ENCODE measurements at regions not wholly inside any gene's neighbourhood (a gene's known extent, or its start where the extent isn't known, plus 50 kb on each side); places are given as distances from the start of the nearest gene placed in this dataset.

DNA sequence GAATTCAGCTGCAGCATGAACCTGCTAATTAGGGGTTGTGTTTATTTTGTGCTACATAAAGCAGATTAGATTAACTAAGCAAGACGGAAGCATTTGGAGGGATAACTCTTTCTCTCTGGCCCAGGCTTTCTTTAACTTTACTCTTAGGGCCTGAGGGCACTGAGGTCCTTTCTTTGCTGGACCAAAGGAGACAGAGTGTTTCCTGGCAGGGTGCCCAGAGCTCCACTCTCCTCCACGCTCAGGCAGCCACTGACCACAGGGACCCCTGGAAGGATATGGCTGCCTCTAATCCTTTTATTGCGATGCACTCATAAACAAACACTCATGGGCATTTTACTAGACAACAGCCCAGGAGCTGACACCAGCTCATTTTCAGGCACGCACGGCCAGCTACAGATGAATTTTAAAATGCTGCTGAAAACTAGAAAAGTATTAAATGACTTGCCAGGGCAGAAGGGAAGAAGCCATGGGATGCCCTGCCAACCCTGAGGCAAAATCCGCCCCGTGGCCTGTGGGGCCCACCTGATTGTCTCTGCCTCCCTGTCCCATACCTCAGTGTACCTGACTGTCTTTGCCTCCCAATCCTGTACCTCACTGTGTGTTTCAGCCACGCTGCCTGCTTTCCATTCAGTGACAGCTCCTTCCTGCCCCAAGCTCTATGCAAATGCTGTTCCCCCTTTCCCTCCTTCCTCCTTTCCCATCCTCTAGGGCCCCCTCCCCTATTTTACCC lies 192.6 kb upstream of the NAV2 start:
- no peak for DNase-seq (ENCODE audit: low read depth in 2 of 2)

- DNase-seq (ENCODE audit: low read depth in 2 of 2): no peak
Observed at GRCh38 chr11:19519353-19519752, 193.3 kb upstream of the NAV2 start.

DNA sequence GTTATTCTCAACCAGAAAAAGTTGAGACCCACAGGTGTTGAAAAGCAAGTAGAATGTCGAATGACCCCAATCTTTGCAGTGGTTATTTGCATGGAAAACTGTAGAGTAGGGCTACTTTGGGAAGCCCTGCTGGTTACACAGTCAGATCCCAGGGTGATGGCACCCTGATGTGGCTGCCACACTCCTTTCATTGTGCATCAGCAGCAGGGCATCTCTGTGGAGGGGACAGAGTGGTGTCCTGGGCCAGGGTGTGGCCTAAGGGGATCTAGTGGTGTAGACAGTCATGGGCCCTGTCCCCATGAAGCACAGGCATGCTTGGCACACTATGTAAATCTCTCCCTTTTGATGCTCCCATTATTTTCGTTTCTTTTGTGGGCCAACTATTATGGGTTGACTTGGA lies 199.4 kb upstream of the NAV2 start:
- DNase-seq (ENCODE audit: low read depth in 2 of 2): no peak

- no peak for DNase-seq (ENCODE audit: low read depth in 2 of 2)
Observed at GRCh38 chr11:19512618-19513017, 200.0 kb upstream of the NAV2 start.

DNA sequence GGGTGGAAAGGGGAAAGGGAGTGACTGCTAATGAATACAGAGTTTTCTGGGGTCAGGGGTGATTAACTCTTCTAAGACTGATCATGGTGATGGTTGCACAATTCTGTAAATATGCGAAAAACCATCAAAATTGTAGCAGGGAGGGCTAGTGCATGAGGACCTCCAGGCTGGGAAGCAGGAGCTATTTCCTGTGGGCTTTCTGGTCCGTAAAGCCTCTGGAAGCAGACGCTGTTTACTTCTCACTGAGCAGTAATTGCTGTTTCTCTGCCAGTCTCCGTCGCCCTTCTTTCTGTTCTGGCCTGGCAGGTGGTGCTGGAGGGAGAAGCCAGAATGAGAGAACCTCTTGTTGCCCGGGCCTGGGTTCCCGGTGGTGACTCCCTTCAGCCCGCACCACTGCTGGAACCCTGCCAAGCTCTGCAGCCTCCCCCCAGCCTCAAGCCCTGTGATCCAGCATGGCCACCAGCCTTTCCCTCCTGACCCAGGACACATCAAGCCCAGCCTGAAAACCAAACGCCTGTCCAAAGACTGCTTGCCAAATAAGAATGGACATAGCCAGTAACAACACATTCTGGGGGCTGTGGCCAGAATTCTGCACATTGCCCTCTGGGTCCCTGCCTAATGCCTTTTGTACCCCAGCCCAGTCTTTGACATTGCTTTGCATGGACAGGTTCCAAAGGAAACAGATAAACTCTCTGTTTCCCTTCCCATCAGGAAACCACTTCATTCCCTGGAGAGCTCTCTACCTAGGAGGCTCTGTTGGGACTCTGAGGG lies 201.0 kb upstream of the NAV2 start:
- no peak for DNase-seq (ENCODE audit: low read depth in 2 of 2)

GRCh38 chr11:19511066-19511412 lies 201.6 kb upstream of the NAV2 start:
- DNase-seq (ENCODE audit: low read depth in 2 of 2): no peak

DNA sequence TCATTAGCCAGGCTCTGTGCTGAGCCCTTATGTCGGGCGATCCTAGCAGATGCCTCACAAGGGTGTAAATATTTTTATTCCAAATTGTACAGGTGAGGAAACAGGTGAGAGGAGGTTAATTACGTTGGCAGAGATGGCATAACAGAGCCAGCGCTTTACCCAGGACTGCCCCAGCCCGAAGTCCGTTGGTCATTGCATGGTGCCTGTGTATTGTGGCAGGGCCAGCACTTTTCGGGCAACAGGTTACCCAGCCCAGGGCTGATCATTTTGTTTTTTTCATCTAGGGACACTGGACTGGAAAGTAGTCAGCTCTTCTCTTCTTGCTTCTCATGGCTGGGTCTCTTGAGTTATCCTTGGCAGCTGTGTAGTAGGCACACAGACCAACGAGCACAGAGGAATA lies 202.2 kb upstream of the NAV2 start:
- DNase-seq (ENCODE audit: low read depth in 2 of 2): no peak

DNA sequence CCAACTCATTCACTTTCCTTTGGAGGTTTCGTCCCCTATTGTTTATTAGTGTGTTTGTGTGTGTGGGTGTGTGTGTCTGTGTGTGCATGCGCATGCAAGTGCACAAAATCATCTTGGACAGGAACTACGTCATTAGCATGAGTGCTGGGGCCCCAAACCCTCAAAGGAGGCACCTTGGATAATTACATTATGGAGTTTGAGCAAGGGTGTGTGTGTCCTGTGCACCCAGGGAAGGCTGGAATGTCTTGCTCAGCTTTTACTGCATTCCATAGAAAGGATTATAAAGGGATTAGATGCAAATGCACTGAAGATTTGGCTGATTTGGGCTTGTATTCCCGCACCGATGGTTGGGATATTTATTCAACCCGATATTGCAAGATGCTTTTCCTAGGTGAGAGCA lies 203.4 kb upstream of the NAV2 start:
- DNase-seq (ENCODE audit: low read depth in 2 of 2): no peak

GRCh38 chr11:19508165-19508564 lies 204.5 kb upstream of the NAV2 start:
- no peak for DNase-seq (ENCODE audit: low read depth in 2 of 2)

DNA sequence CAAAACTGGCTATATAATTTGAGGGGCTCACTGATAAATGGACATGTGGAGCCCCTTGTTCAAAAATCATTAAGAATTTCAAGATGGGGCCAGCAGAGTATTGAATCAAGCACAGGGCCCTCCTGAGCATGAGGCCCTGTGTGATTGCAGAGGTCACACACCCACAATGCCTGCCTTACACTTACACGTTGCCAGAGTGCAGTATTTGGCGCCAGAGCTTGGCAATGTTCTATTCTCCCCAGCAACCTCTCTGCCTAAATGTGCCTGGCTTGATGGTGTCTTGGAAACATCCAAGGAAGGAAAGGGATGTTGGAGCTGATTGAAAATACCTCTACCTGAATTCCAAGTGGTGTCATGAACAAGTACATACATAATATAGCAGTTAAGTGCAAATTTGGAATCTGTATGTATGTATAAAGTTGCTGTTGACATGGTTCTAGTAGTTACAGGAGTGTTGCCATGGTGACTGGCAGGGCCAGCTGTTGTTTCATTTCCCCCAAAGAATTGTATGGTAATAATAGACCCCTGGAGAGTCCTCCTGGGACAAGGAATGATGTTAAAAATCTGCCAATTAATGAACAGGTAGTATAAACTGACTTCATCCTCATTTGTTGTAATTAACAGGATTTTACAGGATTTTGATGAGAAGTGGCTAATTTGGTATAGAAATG lies 205.7 kb upstream of the NAV2 start:
- DNase-seq (ENCODE audit: low read depth in 2 of 2): no peak

GRCh38 chr11:19502691-19503253 lies 209.9 kb upstream of the NAV2 start:
- DNase-seq (ENCODE audit: low read depth in 2 of 2): no peak

- no peak for DNase-seq (ENCODE audit: low read depth in 2 of 2)
Observed at GRCh38 chr11:19501631-19502030, 211.0 kb upstream of the NAV2 start.

- DNase-seq (ENCODE audit: low read depth in 2 of 2): no peak
Observed at GRCh38 chr11:19499999-19500398, 212.6 kb upstream of the NAV2 start.

DNA sequence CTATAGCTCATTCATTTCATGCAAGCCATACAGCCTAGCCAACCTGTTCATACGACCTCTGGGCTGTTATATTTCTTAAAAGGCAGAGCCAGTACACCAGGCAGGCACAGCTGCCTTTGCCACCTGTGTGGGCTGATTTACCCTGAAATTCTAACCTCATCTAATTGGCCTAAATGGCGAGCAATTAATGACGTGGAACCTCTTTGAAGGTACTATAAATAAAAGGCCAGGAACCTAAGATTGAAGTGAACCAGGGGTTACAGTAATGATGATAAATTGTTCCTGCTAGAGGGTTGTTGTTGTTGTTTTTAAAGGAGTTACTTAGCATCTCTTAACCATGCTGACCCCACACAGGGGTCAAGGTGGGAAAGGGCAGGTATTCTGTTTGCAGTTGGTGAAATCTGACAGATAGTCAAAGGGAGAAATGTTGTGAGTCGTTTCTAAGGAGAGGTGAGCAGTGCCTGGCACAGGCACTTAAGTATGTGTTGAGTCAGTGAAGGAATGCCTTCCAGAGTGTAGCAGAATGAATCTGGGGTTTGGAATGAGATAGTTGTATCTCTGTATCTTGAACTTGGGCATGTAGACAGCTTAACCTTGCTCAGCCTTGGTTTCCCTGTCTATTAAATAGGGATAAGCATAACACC lies 213.5 kb upstream of the NAV2 start:
- no peak for DNase-seq (ENCODE audit: low read depth in 2 of 2)

GRCh38 chr11:19493446-19494213 lies 219.0 kb upstream of the NAV2 start:
- DNase-seq (ENCODE audit: low read depth in 2 of 2): no peak

GRCh38 chr11:19482319-19483100 lies 230.1 kb upstream of the NAV2 start:
- DNase-seq (ENCODE audit: low read depth in 2 of 2): no peak

DNA sequence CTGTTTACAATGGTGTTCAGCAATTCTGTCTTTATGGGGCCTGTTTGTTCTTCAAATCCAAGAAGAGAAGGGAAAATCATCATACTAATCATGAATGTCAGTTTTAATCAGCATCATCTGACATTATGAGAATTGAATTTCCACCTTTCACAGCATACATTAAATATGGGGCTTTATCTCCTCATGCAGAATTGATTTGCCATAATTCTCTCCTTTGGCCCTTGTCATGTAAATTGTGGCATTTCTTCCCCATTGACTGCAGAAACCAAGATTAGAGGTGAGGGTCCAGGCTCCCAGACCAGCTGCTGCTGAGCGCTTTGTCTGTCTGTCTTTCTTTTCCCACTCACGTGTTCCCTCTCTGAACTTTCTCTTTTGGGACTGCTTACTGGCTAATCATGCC lies 232.1 kb upstream of the NAV2 start:
- DNase-seq (ENCODE audit: low read depth in 2 of 2): no peak

DNA sequence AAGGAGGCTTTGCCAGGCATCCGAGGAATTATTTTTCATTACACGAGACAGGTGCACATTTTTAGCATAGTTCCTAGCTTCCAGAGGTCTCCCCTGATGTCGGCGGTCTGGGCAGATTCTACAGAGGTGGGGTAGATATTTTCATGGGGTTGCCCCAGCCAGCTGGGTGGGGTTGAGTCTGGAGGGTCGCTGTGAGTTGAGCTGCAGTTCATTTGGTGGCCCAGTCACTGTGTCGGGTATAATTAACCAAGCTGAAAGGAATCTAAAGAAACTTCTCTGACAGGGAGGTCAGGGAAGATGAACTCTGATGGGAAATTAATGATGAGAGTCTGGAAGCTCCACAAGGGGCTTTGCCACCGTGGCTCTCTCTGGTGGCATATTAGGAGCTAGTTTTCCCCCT lies 233.7 kb upstream of the NAV2 start:
- DNase-seq (ENCODE audit: low read depth in 2 of 2): no peak

DNA sequence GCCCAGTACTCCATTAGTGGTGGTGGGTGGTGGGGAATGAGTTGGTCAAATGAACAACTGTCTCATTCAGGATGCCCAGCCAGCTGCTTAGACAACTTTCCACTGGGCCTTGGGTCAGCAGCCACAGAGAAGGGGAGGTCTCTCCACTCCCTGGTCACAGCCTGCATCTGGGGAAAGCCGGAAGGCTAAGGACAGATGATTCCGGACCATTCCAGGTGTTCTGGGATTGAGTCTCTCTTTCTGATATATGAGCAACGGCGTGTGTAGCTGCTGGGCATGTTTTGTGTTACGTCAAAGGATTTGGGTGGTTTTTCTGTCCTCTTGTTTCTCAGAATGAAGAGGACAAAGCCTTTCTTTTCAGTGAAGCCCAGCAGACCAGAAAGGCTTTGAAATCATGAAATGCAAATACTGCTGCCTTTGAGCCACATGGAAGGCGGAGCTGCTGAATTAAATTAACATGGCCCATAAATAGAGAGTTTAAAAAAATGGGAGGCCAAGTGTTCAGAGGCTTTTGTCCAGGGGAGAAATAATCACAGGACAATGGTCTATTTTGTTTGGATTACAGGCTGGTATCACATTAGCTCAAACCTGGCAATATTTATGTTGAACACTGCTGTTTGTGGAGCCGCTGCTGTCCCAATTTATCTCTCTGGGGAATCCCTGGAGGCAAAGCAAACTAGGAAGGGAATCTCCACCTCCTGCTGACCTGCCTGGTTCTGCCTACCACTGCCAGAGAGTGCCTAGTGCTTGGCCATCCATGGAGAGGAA lies 234.4 kb upstream of the E2F8 start:
- DNase-seq (ENCODE audit: low read depth in 2 of 2): no peak

DNA sequence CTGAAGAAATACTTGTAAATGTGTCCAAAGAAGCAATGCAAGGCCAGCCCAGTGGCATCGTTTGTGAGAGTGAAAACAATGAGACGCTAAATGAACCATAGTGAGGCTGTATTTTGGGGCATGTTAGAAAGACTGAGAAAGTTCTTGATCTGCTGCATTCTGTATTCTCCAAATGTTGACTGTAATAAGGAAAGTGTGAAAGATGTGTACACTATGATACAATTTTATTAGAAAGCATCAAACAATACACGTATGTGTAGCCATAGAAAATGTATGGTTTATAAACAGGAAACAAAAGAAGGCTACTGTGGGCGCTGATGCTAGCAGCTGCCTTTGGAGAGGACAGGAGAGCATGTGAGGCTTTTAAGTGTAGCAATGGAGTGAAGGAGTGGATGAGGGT lies 233.5 kb upstream of the E2F8 start:
- no peak for DNase-seq (ENCODE audit: low read depth in 2 of 2)

Measured in stimulated activated CD8-positive, alpha-beta memory T cell treated with anti-CD3 and anti-CD28 coated beads, Interleukin-15, amount 100 ng/mL, for 4 hours (primary cell).